NOMO-1 treated with dmso at 0.1 percent for 144 hours (cell line): ENCODE measurements at regions not wholly inside any gene's neighbourhood (a gene's known extent, or its start where the extent isn't known, plus 50 kb on each side); places are given as distances from the start of the nearest gene placed in this dataset.

ENCODE experiments used
- DNase-seq: peaks from one replicate; lab custom pipeline; 2025; ENCODE audit not compliant: unreplicated experiment; lab: John Stamatoyannopoulos, UW

GRCh38 chr5:11962122-11962521, 57.9 kb upstream of the CTNND2 start:
- DNase-seq, result no peak

GRCh38 chr5:11958321-11958720, 54.1 kb upstream of the CTNND2 start:
- DNase-seq, result no peak

GRCh38 chr5:11955331-11955730, 51.1 kb upstream of the CTNND2 start:
- DNase-seq, result no peak
